ENCODE measurements at regions not wholly inside any gene's neighbourhood (a gene's known extent, or its start where the extent isn't known, plus 50 kb on each side); places are given as distances from the start of the nearest gene placed in this dataset.

DNA sequence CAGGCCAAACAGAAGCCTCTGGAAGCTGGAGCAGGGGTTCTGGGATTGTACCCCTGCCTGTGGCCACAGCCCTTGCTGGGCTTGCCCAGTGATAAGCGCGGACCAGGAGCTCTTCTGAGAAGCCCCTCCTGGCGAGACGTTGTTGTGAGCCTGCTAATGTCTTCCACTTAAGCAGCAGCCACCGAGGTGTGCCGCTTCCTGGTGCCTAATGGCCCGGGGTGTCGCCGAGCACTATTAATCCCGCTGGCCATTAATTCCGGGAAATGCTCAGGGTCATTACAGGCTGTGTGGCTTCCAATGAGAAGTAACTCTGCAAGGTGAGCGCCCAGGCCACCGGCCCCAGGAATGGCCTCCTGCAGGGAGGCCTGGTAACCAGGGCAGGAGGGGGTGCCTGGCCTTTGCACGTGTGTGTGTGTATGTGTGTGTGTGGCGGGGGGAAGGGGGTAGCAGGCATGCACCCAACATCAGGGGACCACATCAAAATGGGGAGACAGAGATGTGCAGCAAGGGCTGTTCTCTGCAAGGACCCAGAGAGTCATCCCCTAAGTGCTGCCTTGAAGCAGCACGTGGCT, 175.0 kb downstream of the URI1 start:
- no peak overlapping the region for H3K4me3 ChIP-seq (ENCODE audit: low read depth, low read length)
- TF ChIP-seq CTCF (IDR thresholded peaks at IDR 0.05; ENCODE audit: insufficient read depth, low read depth, low read length): no peak
- DNase-seq (ENCODE audit: low read depth): no peak

DNA sequence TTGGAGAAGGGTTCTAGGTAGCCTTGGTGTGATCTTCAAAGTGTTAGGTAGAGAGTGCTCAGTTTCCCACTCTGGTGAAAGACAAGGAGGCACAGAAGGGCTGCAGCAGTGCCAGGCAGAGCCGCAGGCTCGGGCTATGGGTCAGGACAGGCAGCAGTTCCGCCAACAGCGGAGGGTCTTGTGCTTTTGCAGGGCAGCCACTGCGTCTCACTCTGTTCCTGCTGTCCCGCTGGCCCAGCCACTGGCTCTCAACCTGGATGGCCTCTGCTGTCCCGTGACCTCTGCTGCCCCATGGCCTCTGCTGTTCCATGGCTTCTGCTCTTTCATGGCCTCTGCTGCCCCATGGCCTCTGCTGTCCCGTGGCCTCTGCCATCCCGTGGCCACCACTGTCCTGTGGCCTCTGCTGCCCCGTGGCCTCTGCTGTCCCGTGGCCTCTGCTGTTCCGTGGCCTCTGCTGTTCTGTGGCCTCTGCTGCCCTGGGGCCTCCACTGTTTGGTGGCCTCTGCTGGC, 175.7 kb downstream of the URI1 start:
- TF ChIP-seq CTCF (IDR thresholded peaks at IDR 0.05; ENCODE audit: insufficient read depth, low read depth, low read length): no peak
- DNase-seq (ENCODE audit: low read depth): no peak
- no peak overlapping the region for H3K4me3 ChIP-seq (ENCODE audit: low read depth, low read length)

DNA sequence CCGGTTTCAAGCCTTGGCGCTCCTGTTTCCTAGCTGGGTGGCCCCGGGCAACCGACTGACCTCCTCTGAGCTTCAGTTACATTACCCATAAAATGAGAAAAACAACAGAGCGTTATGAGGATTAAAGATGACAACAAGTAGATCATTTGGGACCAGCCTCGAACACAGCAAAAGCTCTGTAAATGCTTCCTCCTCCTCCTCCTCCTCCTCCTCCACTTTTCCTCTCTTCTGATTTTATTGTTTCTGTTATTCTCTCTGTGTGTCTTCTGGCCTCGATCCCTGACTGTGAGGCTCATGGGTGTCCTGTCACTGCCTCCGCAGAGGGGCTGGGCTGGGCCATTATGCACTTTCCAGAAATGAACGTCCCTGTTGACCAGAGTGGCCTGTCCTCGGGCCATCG, 176.2 kb downstream of the URI1 start:
- H3K4me3 ChIP-seq (ENCODE audit: low read depth, low read length): no peak overlapping the region
- no peak for TF ChIP-seq CTCF (IDR thresholded peaks at IDR 0.05; ENCODE audit: insufficient read depth, low read depth, low read length)
- DNase-seq (ENCODE audit: low read depth): no peak

GRCh38 chr19:30118760-30119159, 176.7 kb downstream of the URI1 start:
- DNase-seq (ENCODE audit: low read depth): no peak
- TF ChIP-seq CTCF (IDR thresholded peaks at IDR 0.05; ENCODE audit: insufficient read depth, low read depth, low read length): no peak
- no peak overlapping the region for H3K4me3 ChIP-seq (ENCODE audit: low read depth, low read length)

DNA sequence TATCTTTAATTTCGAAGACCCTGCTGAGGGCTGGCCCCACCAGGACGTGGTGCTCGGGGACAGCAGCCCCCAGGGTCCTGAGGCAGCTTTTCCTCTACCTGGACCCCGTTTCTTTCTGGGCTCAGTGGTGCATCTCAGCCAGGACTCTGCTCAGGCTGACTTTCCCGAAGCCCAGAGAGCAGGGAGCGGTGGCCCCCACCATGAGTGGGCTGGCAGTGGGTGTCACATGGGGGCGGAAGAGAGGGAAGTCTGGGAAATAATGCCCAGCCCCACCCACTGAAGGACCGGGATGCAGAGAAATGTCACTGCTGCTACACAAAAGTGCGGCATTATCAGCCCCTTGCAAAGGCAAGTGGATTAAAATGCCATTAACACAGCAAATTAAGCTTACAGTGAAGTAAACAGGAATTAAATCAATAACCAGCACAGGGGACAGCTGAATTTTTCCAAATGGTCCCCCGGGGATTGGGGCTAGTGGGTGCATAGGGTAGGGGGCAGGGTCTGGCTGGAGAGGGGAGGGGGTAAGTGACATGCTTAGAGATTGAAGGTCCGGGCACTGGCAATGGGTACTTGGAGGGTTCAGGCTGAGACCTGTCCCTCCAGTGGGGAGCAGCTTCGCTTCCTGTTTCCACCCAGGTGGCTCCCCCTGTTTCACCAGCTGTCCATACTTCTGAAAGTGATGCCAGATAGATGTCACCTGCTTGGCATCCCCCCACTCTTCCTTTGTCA, 177.3 kb downstream of the URI1 start:
- no peak overlapping the region for H3K4me3 ChIP-seq (ENCODE audit: low read depth, low read length)
- TF ChIP-seq CTCF (IDR thresholded peaks at IDR 0.05; ENCODE audit: insufficient read depth, low read depth, low read length): no peak
- DNase-seq (ENCODE audit: low read depth): no peak

DNA sequence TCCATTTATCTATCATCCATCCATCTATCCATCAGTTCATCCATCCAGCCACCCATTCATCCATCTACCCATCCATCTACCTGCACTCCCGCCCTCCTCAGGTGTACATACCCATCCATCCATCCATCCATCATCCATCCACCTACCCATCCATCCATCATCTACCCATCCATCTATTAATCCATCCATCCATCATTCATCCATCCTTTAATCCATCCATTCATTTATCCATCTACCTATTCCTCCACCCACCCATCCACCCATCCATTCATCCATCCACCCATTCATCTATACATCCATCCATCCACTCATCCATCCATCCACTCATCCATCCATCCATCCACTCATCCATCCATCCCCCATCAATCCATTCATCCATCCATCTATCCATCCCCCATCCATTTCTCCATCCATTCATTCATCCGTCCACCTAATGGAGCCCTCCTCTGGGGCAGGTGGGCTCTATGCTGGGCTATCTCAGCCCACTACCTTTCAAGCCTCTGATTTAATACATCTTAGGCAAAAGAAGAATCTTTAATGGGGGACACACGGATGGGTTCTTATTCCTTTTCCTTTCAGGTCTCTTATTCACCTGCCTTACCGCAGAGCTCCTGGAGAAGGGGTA, 178.9 kb downstream of the URI1 start:
- no peak for TF ChIP-seq CTCF (IDR thresholded peaks at IDR 0.05; ENCODE audit: insufficient read depth, low read depth, low read length)
- no peak for DNase-seq (ENCODE audit: low read depth)
- no peak overlapping the region for H3K4me3 ChIP-seq (ENCODE audit: low read depth, low read length)
